ENCODE measurements at regions not wholly inside any gene's neighbourhood (a gene's known extent, or its start where the extent isn't known, plus 50 kb on each side); places are given as distances from the start of the nearest gene placed in this dataset.
A peak's percentile ranks its signal among the peaks of the same experiment; 100 is the strongest.

- Histone ChIP-seq H3K27ac (no peak overlapping the region), H3K9me3 (no peaks in the 10 kb centered on the region), H3K4me1 (peaks cover 0 to 4% (median 0%) of the 10 kb centered on the region in 3 donors), H3K36me3 (no peaks in the 10 kb centered on the region), H3K4me3 (no peak overlapping the region), H3K27me3 (peaks cover 0 to 7% (median 0%) of the 10 kb centered on the region in 4 donors)
- intact Hi-C loops (cut with DNase I): no loop called here
- DNase-seq (no peak), FAIRE-seq (no peak), ATAC-seq (no peak)
- 70 to 83% methylated on average over 10 of the region's 10 CpGs for WGBS, 2 donors
- no peak for TF ChIP-seq CTCF (IDR thresholded peaks at IDR 0.05)
Measured at GRCh38 chr15:98394546-98394945, 253.8 kb upstream of the IGF1R start.

- DNase-seq (no peak), FAIRE-seq (no peak), ATAC-seq (peak in 3 of 4 donors; percentile 51 to 74 (median 64))
- peaks cover 0 to 4% (median 0%) of the 10 kb centered on the region in 3 donors for H3K4me1 ChIP-seq
- 21 to 26% methylated on average over 6 of the region's 6 CpGs for WGBS, 2 donors
- no peak overlapping the region for H3K4me3 ChIP-seq
- no peak for TF ChIP-seq CTCF (IDR thresholded peaks at IDR 0.05)
- H3K36me3 ChIP-seq: no peaks in the 10 kb centered on the region
- H3K9me3 ChIP-seq: no peaks in the 10 kb centered on the region
- no peak overlapping the region for H3K27ac ChIP-seq
- peaks cover 0 to 7% (median 0%) of the 10 kb centered on the region in 4 donors for H3K27me3 ChIP-seq
- intact Hi-C loops (cut with DNase I): no loop called here
Measured at GRCh38 chr15:98395974-98396610, 252.2 kb upstream of the IGF1R start.

- 65 to 87% methylated on average over 8 of the region's 8 CpGs for WGBS, 2 donors
- peaks cover 0 to 4% (median 0%) of the 10 kb centered on the region in 3 donors for H3K4me1 ChIP-seq
- DNase-seq (no peak), ATAC-seq (no peak), FAIRE-seq (no peak)
- TF ChIP-seq CTCF (IDR thresholded peaks at IDR 0.05): no peak
- no peaks in the 10 kb centered on the region for H3K36me3 ChIP-seq
- intact Hi-C loops (cut with DNase I): no loop called here
- H3K4me3 ChIP-seq: no peak overlapping the region
- H3K27me3 ChIP-seq: no peaks in the 10 kb centered on the region
- no peaks in the 10 kb centered on the region for H3K9me3 ChIP-seq
- H3K27ac ChIP-seq: no peak overlapping the region
Measured at GRCh38 chr15:98397419-98397818, 250.9 kb upstream of the IGF1R start.

- 79 to 86% methylated on average over 4 of the region's 4 CpGs for WGBS, 2 donors
- no peak for DNase-seq
- intact Hi-C loops (cut with DNase I): no loop called here
- no peak for TF ChIP-seq CTCF (IDR thresholded peaks at IDR 0.05)
- H3K4me1 ChIP-seq: peaks cover 0 to 4% (median 0%) of the 10 kb centered on the region in 3 donors
- no peak for FAIRE-seq
- H3K27ac ChIP-seq: no peak overlapping the region
- H3K4me3 ChIP-seq: no peak overlapping the region
- no peak for ATAC-seq
- H3K27me3 ChIP-seq: no peaks in the 10 kb centered on the region
- no peaks in the 10 kb centered on the region for H3K36me3 ChIP-seq
- H3K9me3 ChIP-seq: no peaks in the 10 kb centered on the region
Measured at GRCh38 chr15:98398056-98398455, 250.3 kb upstream of the IGF1R start.

- no peak for FAIRE-seq
- no peak for DNase-seq
- no peaks in the 10 kb centered on the region for H3K36me3 ChIP-seq
- intact Hi-C loops (cut with DNase I): no loop called here
- no peak overlapping the region for H3K4me3 ChIP-seq
- H3K4me1 ChIP-seq: peaks cover 0 to 4% (median 0%) of the 10 kb centered on the region in 3 donors
- no peaks in the 10 kb centered on the region for H3K9me3 ChIP-seq
- 77 to 84% methylated on average over 4 of the region's 4 CpGs for WGBS, 2 donors
- no peaks in the 10 kb centered on the region for H3K27me3 ChIP-seq
- no peak overlapping the region for H3K27ac ChIP-seq
- no peak for ATAC-seq
- no peak for TF ChIP-seq CTCF (IDR thresholded peaks at IDR 0.05)
Measured at GRCh38 chr15:98398886-98399285, 249.5 kb upstream of the IGF1R start.
